ENCODE measurements at regions not wholly inside any gene's neighbourhood (a gene's known extent, or its start where the extent isn't known, plus 50 kb on each side); places are given as distances from the start of the nearest gene placed in this dataset.

DNA sequence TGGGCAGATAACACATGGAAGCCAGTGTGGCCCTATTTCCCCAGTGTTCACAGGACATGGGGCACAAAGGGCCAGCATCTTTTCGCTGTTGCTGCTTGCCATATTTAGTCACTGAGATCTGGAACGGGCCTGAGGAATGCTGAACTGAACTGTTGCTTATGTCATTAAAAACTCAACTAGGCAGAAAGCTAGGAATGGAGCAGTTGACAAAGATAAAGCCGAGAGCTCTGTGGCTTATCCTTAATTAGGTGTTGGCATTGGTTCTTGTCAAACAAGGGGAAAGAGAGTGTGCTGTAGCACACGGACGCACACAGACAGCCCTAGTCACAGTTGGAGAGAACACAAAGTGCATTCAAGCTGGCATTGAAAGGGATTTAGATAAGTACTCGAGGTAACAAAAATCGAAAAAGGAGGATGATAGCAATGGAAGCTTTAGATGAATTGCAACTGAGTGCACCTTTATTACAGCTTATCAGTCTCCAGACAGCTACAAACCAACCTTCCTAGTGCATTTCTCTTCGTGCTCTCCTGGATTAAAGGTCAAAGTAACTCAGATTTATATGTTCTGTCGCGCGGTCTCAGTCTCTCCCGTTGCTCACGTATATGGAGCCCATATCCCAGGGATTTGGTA is 450.2 kb upstream of the ZNF608 start:
- H3K27me3 ChIP-seq (ENCODE audit: insufficient read depth, low read length): no peaks in the 10 kb centered on the region
- H3K9me3 ChIP-seq (ENCODE audit: low read depth, low read length): no peaks in the 10 kb centered on the region
- no peaks in the 10 kb centered on the region for H3K4me1 ChIP-seq (ENCODE audit: insufficient read depth, low read length)
- no peak overlapping the region for H3K4me3 ChIP-seq (ENCODE audit: low read length)

DNA sequence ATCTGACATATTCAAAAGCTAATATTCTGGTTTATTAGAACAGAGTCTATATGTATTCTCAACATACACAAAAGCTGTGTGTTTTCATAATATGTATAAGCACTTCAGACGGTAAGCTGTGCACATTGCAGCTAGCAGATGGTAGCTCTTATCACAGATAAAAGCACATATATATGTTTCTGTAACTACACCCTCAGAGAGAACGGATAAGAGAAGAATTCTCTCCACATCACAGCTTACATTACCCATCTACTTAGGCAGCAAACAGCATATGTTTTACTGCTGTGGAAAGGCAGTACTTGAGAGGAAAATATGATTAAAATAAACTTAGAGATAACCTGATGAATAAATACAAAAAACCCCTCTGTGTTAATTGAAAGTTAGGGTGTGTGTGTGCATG is 450.9 kb upstream of the ZNF608 start:
- Histone ChIP-seq H3K27me3 (ENCODE audit: insufficient read depth, low read length) (no peaks in the 10 kb centered on the region), H3K4me1 (ENCODE audit: insufficient read depth, low read length) (no peaks in the 10 kb centered on the region), H3K4me3 (ENCODE audit: low read length) (no peak overlapping the region), H3K9me3 (ENCODE audit: low read depth, low read length) (no peaks in the 10 kb centered on the region)

DNA sequence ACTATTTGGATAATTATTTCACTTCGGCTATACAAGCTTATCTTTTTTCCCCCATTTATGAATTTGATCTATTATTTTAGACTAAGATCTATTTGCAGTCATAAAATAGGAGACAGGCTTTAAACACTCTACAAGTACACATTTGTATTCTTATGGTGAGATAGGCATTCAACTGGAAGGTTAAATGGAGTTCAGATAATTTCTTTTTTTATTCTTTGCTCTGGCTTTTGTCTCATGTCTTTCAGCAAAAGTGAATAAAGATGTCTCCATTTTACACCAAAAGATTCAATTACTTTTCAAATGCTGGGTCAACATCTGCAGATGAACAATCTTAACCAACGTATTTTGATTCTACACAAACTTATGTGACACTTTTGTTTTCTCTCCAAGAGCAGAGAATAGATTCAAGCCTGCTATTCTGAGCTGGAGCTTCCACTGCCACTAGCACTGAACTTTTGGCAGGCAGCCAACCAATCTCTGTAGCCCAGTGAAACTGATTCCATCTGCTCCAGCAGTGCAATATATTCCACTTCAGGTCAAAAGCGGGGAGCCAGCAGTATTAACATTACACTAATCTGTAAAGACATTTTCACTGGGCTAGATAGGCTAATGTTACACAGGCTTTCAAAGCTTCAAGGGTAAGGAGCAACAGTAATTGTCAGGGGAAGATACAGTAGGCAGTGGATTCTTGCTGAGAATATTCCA is 452.0 kb upstream of the ZNF608 start:
- H3K9me3 ChIP-seq (ENCODE audit: low read depth, low read length): no peaks in the 10 kb centered on the region
- no peaks in the 10 kb centered on the region for H3K4me1 ChIP-seq (ENCODE audit: insufficient read depth, low read length)
- no peaks in the 10 kb centered on the region for H3K27me3 ChIP-seq (ENCODE audit: insufficient read depth, low read length)
- H3K4me3 ChIP-seq (ENCODE audit: low read length): no peak overlapping the region

DNA sequence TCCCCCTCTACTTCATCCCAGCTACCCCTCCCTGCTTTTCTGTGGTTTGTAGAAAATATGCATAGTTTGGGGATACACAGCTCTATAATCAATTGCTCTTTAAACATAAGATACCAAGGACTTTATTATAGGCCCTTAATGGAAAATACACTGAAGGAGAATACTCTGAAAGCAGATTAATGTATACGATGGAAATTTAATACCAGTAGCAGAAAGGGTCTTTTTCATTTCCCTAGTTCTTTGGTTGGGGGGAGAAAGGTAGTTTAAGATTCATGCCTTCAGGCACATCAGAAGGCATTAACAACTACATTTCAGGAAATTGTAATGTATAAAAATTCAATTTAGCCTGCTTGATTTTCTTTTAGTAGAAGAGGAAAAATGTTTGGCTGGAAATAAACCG is 452.9 kb upstream of the ZNF608 start:
- Histone ChIP-seq H3K4me3 (ENCODE audit: low read length) (no peak overlapping the region), H3K27me3 (ENCODE audit: insufficient read depth, low read length) (no peaks in the 10 kb centered on the region), H3K9me3 (ENCODE audit: low read depth, low read length) (no peaks in the 10 kb centered on the region), H3K4me1 (ENCODE audit: insufficient read depth, low read length) (no peaks in the 10 kb centered on the region)

DNA sequence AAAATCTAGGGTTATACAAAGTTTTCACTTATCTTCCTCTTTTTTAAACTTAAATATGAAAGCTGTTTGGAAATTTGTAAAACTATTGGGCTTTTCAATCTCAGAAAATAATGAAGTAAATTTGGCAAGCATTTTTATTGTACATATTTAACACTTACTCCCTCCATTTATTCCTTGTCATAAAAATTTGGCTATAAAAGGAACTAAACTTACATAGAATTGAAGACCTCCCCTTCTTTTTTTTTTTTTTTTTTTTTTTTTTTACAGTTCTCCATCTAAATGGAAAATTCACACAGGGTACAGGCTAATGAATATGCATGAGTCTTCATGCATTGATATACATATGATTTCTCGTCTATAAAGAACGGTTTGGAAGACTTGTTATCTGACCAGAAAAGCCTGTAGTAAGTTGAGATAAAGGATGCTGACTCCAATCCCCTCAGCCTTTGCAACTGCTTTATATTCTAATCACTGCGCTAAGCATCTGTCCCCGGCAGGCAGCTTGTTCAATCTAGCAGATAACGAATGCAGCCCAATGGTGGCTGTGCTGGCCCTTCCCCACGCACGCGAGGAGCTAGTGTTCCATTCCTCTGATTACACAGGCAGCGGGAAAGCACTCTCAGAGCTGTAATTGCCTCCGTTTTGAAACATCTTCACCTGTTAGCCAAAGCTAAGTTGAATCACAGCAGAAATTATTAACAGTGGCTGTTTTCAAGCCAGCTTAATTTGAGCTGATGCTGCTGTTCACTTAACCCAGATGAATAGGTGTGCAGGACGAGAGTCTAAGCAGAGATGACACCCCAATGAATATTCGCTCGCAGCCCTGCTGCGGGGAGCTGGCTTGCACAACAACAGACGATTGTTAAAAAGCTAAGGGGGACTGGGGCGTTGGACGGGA is 453.8 kb upstream of the ZNF608 start:
- Histone ChIP-seq H3K4me1 (ENCODE audit: insufficient read depth, low read length) (no peaks in the 10 kb centered on the region), H3K9me3 (ENCODE audit: low read depth, low read length) (no peaks in the 10 kb centered on the region), H3K4me3 (ENCODE audit: low read length) (peak overlapping the region; percentile 9), H3K27me3 (ENCODE audit: insufficient read depth, low read length) (no peaks in the 10 kb centered on the region)

DNA sequence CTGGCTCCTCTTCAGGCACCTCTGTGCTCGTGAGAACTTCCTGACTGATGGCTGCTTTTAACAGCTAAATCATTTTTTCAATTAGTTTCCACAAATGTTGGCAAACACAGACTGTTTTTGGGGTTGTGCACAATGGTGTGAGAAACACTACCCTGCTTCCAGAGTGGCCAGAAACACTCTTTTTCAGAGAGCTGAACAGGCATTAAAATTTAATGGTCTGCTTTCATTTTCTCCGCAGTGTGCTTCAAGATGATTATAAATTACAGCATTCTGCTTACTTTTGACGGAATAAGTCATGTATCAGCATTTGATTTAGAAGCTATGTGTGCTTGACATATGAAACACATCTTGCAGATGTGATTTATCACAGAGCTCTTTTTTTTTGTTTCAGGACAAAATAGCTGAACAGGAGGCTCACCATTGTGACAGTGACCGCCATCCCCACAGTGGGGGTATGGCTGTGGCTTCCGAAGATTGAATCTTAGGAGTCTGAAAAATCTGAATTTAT is 454.5 kb upstream of the ZNF608 start:
- Histone ChIP-seq H3K9me3 (ENCODE audit: low read depth, low read length) (no peaks in the 10 kb centered on the region), H3K4me3 (ENCODE audit: low read length) (no peak overlapping the region), H3K27me3 (ENCODE audit: insufficient read depth, low read length) (no peaks in the 10 kb centered on the region), H3K4me1 (ENCODE audit: insufficient read depth, low read length) (no peaks in the 10 kb centered on the region)

DNA sequence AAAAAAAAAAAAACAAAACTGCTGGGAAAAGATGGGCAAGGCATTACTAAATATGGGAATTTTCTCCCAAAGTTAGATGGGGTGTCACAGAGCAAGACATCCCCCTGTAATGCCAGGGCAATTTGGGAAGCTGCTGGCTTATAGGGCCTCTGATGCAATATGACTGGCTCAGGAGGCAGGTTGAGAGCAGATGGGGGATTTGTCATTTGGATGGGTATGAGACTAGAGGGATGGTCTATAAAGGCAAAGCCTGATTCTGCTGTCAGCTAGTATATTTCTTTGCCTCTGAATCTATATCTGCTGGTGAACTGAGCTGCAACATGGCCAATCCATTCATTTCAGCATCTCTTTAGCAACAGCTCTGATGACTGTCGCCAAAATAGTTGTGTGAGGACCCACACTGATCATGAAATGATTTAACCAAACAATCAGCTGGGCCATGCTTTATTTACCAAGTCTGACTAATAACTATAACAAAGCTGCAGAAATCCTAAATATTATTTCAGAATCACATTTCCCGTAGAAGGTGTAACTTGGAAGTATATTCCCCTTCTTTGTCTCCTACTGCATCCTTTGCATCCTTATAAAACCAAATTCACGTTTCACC is 455.1 kb upstream of the ZNF608 start:
- Histone ChIP-seq H3K4me1 (ENCODE audit: insufficient read depth, low read length) (no peaks in the 10 kb centered on the region), H3K4me3 (ENCODE audit: low read length) (no peak overlapping the region), H3K9me3 (ENCODE audit: low read depth, low read length) (no peaks in the 10 kb centered on the region), H3K27me3 (ENCODE audit: insufficient read depth, low read length) (no peaks in the 10 kb centered on the region)

DNA sequence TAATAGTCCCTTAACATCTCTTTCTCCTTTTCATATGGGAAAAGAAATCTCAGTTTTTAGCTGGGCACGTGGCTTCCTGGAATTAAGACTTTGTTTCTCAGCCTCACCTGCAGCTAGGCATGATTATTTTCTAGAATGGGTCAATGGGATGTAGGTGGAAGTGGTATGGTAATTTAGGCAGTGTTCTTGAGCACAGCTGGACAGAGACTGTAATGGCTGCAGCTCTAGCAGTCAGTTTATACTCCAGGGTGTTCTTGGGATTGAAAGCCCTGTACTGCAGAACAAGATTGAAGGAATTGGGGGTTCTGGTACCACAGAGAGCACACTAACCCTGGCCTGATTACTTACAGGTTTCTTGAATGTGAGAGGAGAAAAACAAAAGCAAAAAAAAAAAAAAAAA is 455.9 kb upstream of the ZNF608 start:
- H3K4me1 ChIP-seq (ENCODE audit: insufficient read depth, low read length): no peaks in the 10 kb centered on the region
- H3K27me3 ChIP-seq (ENCODE audit: insufficient read depth, low read length): no peaks in the 10 kb centered on the region
- no peaks in the 10 kb centered on the region for H3K9me3 ChIP-seq (ENCODE audit: low read depth, low read length)
- no peak overlapping the region for H3K4me3 ChIP-seq (ENCODE audit: low read length)

DNA sequence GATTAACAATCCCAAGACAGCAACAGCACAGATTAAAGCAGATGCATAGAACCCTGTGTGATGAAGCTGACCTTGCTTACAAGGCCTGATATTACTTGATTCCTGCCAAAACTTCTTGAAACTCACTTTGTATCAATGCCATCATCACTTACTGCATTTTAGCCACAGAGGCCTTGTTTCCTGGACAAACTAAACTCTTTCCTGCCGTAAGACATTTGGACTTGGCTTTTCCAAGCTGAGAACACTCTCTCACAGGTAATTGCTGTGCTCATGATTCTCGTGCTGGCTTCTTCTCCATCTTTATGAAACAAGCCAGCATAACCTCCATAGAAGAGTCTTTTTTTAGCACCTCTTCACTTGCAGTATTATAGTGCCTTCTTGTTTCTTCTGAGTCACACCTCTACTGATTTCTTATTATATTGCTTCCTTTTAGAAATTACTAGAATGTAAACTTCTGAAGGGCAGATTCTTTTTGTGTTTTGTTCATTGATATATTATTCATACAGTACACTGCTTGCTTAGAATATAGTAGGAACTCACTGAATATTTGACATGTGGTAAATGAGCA is 456.5 kb upstream of the ZNF608 start:
- Histone ChIP-seq H3K9me3 (ENCODE audit: low read depth, low read length) (no peaks in the 10 kb centered on the region), H3K27me3 (ENCODE audit: insufficient read depth, low read length) (no peaks in the 10 kb centered on the region), H3K4me1 (ENCODE audit: insufficient read depth, low read length) (no peaks in the 10 kb centered on the region), H3K4me3 (ENCODE audit: low read length) (no peak overlapping the region)

DNA sequence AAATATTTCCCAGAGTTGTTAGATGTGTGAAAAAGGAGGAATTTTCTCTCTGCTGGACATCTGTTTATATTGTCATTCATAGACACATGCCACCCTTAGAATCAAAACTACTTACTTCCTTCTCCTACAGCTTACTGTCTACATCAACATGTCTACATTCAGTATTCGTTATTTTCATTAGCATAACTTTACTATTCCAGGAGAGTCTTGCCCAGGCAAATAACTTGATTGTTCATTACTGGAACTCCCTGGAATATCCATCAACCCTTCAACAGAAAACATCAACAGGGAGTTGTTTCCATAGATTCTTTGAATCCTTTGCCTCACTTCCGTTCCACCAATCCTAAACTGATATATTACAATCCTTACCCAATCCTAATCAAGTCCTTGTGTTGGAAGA is 457.5 kb upstream of the ZNF608 start:
- H3K27me3 ChIP-seq (ENCODE audit: insufficient read depth, low read length): no peaks in the 10 kb centered on the region
- no peaks in the 10 kb centered on the region for H3K4me1 ChIP-seq (ENCODE audit: insufficient read depth, low read length)
- H3K9me3 ChIP-seq (ENCODE audit: low read depth, low read length): no peaks in the 10 kb centered on the region
- H3K4me3 ChIP-seq (ENCODE audit: low read length): no peak overlapping the region

DNA sequence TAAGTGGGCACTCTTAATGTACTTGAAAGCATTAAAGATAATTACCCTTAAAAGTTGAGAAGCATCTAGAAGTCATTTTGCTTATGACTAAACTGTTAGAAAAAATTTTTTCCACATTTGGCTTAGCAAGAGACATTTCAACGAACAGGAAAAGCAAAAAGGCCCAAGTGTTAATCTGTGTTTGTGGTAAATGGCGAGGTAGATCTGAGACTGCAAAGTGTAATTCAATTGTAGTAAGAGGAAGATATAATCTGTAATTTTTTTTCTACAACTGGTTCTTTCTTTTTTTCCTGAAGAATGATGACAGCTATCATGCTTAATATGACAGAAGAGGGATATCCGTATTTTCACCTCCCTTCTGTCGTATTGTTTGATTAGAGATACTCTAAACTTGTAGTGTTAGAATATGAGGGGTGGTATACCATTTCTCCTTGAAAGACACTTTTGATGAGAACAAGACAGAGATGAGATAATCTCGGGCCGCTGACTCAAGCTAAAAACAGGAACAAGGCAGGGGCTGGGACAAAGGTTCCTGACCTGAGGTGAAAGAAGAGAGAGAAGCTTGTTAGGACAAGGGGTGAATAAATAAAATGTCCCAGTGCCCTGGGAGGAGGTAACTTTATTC is 459.3 kb upstream of the ZNF608 start:
- H3K27me3 ChIP-seq (ENCODE audit: insufficient read depth, low read length): no peaks in the 10 kb centered on the region
- H3K4me3 ChIP-seq (ENCODE audit: low read length): no peak overlapping the region
- no peaks in the 10 kb centered on the region for H3K4me1 ChIP-seq (ENCODE audit: insufficient read depth, low read length)
- no peaks in the 10 kb centered on the region for H3K9me3 ChIP-seq (ENCODE audit: low read depth, low read length)

DNA sequence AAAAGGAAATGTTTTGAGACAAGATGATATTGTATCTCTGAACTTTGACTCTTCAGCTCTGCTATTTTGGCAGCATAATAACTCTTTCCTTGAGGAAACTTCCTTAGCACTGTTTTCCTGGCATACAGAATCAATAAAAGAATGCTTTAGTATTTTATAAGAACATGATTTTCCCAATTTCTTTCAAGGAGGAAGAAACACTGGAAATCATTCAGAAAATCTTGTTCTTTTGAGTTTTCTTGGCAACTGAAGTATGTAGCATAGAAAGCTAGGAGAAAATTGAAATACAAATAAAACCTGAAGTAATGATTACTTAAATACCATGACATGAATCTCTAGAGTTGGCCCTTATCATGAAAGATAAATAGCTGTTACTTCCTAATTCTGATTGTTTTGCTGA is 461.4 kb upstream of the ZNF608 start:
- H3K9me3 ChIP-seq (ENCODE audit: low read depth, low read length): no peaks in the 10 kb centered on the region
- H3K4me1 ChIP-seq (ENCODE audit: insufficient read depth, low read length): no peaks in the 10 kb centered on the region
- no peak overlapping the region for H3K4me3 ChIP-seq (ENCODE audit: low read length)
- no peaks in the 10 kb centered on the region for H3K27me3 ChIP-seq (ENCODE audit: insufficient read depth, low read length)

DNA sequence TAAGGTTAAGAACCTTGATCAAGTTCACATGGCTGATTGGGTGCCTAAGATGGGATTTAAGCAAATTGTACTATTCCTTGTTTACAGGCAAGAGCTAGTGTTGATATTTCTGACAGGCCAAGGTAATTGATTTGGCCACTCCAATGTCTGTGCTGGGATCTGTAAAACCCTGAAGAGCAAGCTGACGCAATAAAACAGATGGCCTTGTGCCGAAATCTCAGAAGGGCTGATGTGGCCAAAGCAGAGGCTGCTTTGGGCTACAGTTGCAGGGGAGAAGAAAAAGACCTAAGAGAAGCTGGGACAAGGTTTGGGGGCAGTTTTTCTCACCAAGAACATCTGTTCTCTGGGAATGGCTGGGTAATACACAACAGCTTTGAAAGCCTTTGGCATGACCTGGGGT is 463.2 kb upstream of the ZNF608 start:
- Histone ChIP-seq H3K9me3 (ENCODE audit: low read depth, low read length) (no peaks in the 10 kb centered on the region), H3K27me3 (ENCODE audit: insufficient read depth, low read length) (no peaks in the 10 kb centered on the region), H3K4me3 (ENCODE audit: low read length) (no peak overlapping the region), H3K4me1 (ENCODE audit: insufficient read depth, low read length) (no peaks in the 10 kb centered on the region)

DNA sequence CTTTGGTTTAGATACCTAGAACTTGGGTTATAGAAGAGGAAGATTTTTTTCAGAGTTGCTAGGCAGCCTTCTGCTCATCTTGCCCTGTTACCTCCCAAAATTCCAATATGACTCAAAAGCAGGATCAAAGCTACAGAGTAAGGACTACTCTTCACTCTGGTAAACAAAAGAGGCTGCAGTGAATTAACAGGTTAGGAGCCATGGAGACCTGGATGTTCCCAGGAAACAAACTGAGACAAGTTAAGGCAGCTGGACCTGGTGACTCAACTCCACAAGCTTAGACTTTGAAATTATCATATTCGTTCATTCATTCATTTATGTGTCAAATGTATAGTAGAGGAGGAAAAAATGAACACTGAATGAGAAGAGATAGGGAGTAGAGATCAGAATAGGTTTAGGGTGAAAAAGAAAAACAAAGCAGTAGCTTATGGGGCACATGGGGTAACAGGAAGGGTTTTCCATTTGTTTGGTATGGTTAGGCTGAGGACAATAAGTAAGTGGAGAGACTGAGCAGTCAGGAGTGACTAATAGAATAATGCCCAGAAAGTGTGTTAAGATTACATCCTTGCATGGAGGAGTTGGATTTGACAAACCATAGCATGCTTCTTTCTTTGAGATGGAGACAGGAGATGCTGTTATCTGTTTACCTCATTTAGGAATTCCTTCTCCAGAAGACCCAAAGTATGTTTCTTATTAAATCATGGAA is 464.0 kb upstream of the ZNF608 start:
- Histone ChIP-seq H3K4me1 (ENCODE audit: insufficient read depth, low read length) (no peaks in the 10 kb centered on the region), H3K9me3 (ENCODE audit: low read depth, low read length) (no peaks in the 10 kb centered on the region), H3K27me3 (ENCODE audit: insufficient read depth, low read length) (no peaks in the 10 kb centered on the region), H3K4me3 (ENCODE audit: low read length) (no peak overlapping the region)

All from mononuclear cell (primary cell).